Ovary (tissue), 3 donors: ENCODE measurements at regions not wholly inside any gene's neighbourhood (a gene's known extent, or its start where the extent isn't known, plus 50 kb on each side); places are given as distances from the start of the nearest gene placed in this dataset.
"Not testable (repeated sequence)": the region's sequence is repeated elsewhere in the genome, so short reads cannot be mapped to it uniquely, and the experiment has no call there.

Experiments used
- EP300 ChIP-seq: sonication (generic); formaldehyde crosslinking; IDR thresholded peaks from one replicate; pipeline ENCODE4 v1.6.1; 2017; ENCODE audit warnings: antibody characterized with exemption
- POLR2A ChIP-seq: fragments of 450-650 bp; IDR thresholded peaks from one replicate; pipeline ENCODE4 v1.6.1; 2017; ENCODE audit warnings: antibody characterized with exemption, mild to moderate bottlenecking, moderate library complexity
- TF ChIP-seq, protein P1 (sequence below), 3 donors: fragments of 450-650 bp in 2 of 3; fragments of 200-600 bp in 1 of 3; IDR thresholded peaks; one replicate each; pipeline versions ENCODE4 v1.5.1 to v1.8.0; 2016 to 2022; ENCODE audit warnings: antibody characterized with exemption in 3 of 3, mild to moderate bottlenecking in 1 of 3
- donor health status: DM: no; HTN: no; CAD: no.

DNA sequence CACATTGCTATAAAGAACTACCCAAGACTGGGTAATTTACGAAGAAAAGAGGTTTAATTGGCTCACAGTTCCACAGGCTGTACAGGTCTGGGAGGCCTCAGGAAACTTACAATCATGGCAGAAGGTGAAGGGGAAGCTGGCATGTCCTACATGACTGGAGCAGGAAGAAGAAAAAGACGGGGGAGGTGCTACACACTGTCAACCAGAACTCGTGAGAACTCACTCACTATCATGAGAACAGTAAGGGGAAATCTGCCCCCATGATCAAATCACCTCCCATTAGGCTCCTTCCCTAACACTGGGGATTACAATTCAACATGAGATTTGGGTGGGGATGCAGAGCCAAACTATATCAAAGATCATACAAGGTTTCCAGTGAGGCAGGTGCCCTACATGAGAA is 94.3 kb upstream of the RNU6-1 start:
- TF ChIP-seq EP300, POLR2A: not testable (repeated sequence)
- TF ChIP-seq, protein P1, sequence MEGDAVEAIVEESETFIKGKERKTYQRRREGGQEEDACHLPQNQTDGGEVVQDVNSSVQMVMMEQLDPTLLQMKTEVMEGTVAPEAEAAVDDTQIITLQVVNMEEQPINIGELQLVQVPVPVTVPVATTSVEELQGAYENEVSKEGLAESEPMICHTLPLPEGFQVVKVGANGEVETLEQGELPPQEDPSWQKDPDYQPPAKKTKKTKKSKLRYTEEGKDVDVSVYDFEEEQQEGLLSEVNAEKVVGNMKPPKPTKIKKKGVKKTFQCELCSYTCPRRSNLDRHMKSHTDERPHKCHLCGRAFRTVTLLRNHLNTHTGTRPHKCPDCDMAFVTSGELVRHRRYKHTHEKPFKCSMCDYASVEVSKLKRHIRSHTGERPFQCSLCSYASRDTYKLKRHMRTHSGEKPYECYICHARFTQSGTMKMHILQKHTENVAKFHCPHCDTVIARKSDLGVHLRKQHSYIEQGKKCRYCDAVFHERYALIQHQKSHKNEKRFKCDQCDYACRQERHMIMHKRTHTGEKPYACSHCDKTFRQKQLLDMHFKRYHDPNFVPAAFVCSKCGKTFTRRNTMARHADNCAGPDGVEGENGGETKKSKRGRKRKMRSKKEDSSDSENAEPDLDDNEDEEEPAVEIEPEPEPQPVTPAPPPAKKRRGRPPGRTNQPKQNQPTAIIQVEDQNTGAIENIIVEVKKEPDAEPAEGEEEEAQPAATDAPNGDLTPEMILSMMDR (IDR thresholded peaks at IDR 0.05): not testable (repeated sequence)
